ENCODE measurements at regions not wholly inside any gene's neighbourhood (a gene's known extent, or its start where the extent isn't known, plus 50 kb on each side); places are given as distances from the start of the nearest gene placed in this dataset.

DNA sequence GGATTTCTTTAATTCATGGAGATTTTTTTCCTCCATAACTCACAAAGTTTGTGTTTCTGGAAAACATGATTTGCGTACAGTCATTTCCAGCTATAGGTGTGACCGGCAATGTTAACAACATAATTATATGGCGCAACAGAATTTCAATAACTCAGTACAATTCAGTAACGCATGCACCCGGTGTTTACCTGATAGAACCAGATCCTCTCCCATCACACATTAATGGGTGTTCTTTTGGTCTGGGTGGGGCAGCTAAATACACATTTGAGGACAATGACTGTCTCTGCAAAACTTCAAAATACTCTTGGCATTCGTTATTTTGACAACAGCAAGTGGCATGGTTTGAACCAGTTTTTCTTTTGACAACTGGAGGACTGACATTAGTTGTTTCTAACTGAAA is 102.3 kb downstream of the KLF6 start:
- no peaks in the 10 kb centered on the region for H3K27me3 Mint-ChIP-seq (ENCODE audit: low read depth)
- no peak for DNase-seq (ENCODE audit: low spot score)
- no peak overlapping the region for H3K27ac Mint-ChIP-seq
- peaks cover 8% of the 10 kb centered on the region for H3K4me1 Mint-ChIP-seq (ENCODE audit: low read depth)
- H3K4me3 Mint-ChIP-seq: no peak overlapping the region
- H3K9me3 Mint-ChIP-seq: no peaks in the 10 kb centered on the region
- H3K36me3 Mint-ChIP-seq (ENCODE audit: low read depth): no peaks in the 10 kb centered on the region

DNA sequence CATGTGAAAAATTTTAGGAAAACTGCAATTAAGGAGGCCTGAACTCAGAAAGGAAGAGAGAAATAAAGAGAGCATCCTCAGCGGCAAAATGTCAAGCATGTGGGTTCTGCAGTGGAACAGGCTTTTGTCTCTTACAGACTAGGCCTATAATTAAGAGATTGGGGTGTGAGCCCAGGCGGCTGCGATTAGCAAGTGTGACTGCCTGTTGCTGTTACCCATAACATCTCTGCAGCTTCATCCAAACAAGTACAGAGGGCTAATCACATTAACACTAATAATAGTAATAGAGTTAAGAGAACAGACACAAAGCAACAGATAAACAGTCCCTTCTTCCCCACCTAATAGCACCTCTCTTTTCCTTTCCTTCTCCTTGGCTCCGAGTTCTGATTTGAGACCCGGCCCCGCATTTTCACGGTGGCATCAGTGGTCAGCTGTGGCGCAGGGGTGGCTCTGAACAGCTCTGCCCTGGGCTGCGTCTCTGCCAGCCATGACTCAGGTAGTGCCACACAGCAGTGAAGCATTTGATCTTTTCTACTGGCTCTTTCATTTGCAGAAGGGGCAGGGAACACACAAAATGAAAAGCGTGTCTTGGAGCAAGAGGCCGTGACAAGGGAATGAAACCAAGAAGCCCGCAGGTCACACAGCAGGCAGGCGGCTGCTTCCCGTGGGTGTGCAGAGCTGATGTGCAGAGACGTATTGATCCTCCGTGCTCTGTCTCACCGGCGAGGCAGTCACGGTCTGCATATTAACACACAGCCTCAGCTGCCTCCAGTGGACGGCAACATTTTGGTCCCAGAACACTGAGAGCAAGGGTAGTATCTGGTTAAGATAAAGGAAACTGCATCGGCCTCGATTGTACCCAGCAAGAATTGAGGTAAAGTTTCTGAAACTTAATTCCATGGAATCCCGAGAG is 103.1 kb downstream of the KLF6 start:
- H3K27me3 Mint-ChIP-seq (ENCODE audit: low read depth): no peaks in the 10 kb centered on the region
- no peaks in the 10 kb centered on the region for H3K9me3 Mint-ChIP-seq
- H3K4me3 Mint-ChIP-seq: no peak overlapping the region
- no peak overlapping the region for H3K27ac Mint-ChIP-seq
- DNase-seq (ENCODE audit: low spot score): no peak
- H3K36me3 Mint-ChIP-seq (ENCODE audit: low read depth): no peaks in the 10 kb centered on the region
- peaks cover 8% of the 10 kb centered on the region for H3K4me1 Mint-ChIP-seq (ENCODE audit: low read depth)

DNA sequence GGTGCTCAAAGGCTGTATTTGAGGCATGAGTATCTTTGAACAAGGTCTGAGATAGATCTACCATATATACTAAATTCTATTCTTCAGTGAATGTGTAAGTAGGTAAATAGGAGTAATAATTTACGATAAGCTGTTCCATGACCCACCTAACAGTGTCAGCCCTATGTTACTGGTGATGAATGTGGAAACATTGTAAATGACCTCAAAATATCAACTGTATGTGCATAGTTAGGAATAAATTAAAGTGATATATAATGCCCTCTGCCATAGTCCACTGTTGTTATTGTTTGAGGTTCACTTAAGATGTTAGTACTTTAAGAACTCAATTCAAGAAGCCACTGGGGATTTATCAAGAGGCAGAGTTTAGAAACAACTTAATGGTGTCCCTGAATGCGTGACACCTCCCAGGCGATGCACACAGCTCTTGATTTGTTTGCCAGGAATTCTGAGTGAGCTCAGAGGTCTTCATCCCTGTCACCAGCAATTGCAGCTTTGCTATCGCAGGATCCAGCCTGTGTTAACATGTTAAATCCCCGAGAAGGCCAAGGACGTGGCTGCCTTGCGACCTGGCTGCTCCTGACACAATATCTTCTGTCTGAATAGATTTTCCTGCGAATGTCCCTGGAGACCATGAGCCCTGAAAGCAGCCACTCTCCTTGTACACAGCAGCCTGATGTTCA is 104.9 kb downstream of the KLF6 start:
- Mint-ChIP-seq H3K27me3 (ENCODE audit: low read depth) (peaks cover 2% of the 10 kb centered on the region), H3K36me3 (ENCODE audit: low read depth) (no peaks in the 10 kb centered on the region), H3K27ac (no peak overlapping the region), H3K9me3 (no peaks in the 10 kb centered on the region), H3K4me3 (no peak overlapping the region), H3K4me1 (ENCODE audit: low read depth) (peaks cover 8% of the 10 kb centered on the region)
- DNase-seq (ENCODE audit: low spot score): no peak

DNA sequence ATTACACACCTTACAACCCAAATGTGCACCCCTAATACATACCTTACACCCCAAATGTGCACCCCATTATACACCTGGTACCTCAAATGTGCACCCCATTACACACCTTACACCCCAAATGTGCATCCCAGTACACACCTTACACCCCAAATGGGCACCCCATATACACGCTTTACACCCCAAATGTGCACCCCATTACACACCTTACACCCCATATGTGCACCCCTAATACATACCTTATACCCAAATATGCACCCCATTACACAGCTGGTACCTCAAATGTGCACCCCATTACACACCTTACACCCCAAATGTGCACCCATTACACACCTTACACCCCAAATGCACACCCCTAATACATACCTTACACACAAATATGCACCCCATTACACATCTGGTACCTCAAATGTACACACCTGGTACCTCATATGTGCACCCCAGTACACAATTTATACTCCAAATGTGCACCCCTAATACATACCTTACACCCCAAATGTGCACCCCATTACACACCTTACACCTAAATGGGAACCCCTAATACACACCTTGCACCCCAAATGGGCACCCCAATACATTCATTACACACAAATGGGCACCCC is 106.3 kb downstream of the KLF6 start:
- no peak overlapping the region for H3K27ac Mint-ChIP-seq
- H3K27me3 Mint-ChIP-seq (ENCODE audit: low read depth): peaks cover 5% of the 10 kb centered on the region
- H3K4me1 Mint-ChIP-seq (ENCODE audit: low read depth): peaks cover 5% of the 10 kb centered on the region
- no peak overlapping the region for H3K4me3 Mint-ChIP-seq
- H3K36me3 Mint-ChIP-seq (ENCODE audit: low read depth): no peaks in the 10 kb centered on the region
- no peak for DNase-seq (ENCODE audit: low spot score)
- no peaks in the 10 kb centered on the region for H3K9me3 Mint-ChIP-seq

DNA sequence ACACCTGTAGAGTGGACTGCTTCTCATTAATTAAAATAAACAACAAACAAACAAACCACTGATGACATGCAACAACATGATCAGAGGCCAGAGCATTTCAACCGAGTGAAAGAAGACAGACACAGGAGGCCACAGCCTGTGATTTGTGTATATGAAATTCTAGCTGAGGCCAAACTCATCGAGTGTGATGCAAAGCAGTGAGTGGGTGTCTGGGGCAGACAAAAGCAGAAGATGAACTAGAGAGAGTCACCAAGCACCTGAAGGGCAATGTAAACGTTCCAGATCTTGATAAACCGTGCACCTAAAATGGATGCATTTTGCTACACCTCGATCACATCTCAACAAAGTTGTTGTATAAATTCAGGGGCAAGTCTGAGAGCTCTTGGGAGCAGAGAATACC is 108.4 kb downstream of the KLF6 start:
- Mint-ChIP-seq H3K4me1 (ENCODE audit: low read depth) (no peaks in the 10 kb centered on the region), H3K4me3 (no peak overlapping the region), H3K27me3 (ENCODE audit: low read depth) (peaks cover 5% of the 10 kb centered on the region), H3K9me3 (no peaks in the 10 kb centered on the region), H3K36me3 (ENCODE audit: low read depth) (no peaks in the 10 kb centered on the region), H3K27ac (no peak overlapping the region)
- no peak for DNase-seq (ENCODE audit: low spot score)

DNA sequence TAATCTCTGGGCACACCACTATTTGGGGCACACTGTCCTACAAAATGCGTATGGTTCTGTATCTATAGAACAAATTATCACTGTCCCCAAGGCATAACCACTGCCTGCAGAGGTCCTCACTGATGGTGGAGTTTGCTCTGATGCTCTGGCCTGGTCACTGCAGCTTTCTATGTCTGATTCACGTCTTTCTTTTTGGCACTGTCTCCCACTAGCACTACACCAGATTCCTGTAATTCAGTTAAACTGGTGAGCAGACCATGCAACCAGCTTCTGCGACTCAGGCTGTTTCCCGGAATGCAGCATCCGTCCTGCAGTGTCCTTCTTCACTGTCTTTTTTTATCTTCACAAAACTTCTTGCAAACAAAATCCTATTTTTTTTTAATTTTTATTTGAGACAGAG is 112.8 kb downstream of the KLF6 start:
- peaks cover 14% of the 10 kb centered on the region for H3K27me3 Mint-ChIP-seq (ENCODE audit: low read depth)
- no peak for DNase-seq (ENCODE audit: low spot score)
- no peaks in the 10 kb centered on the region for H3K9me3 Mint-ChIP-seq
- no peak overlapping the region for H3K27ac Mint-ChIP-seq
- H3K36me3 Mint-ChIP-seq (ENCODE audit: low read depth): peaks cover 3% of the 10 kb centered on the region
- peaks cover 24% of the 10 kb centered on the region for H3K4me1 Mint-ChIP-seq (ENCODE audit: low read depth)
- no peak overlapping the region for H3K4me3 Mint-ChIP-seq

DNA sequence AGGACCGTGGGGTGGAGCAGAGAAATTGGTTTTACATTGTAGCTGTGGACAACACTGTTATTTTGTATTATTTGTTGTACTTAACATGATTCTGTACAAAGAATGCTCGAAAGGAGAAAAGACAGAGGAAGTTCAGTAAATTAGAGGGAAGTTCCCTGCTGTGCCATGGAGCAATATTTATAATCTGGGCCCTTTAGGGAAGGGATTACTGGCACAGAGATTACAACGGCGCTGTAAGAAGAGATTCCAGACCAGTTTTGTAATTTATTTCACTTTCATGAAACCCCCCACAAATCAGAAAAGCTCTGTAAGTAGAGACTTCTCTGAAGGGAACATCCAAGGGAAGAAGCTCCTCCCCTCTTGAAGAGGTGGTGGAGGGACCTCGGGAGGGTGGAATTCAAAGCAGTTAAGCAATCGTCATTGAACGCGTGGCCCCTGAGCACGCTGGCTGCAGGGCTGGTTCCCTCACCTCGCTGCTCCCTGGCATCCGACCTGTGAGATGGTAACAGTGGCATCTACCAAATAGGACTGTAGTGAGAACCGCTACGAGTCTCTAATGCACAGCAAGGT is 113.5 kb downstream of the KLF6 start:
- Mint-ChIP-seq H3K27me3 (ENCODE audit: low read depth) (peaks cover 19% of the 10 kb centered on the region), H3K27ac (no peak overlapping the region), H3K4me3 (no peak overlapping the region), H3K9me3 (no peaks in the 10 kb centered on the region), H3K4me1 (ENCODE audit: low read depth) (peaks cover 30% of the 10 kb centered on the region), H3K36me3 (ENCODE audit: low read depth) (peaks cover 3% of the 10 kb centered on the region)
- DNase-seq (ENCODE audit: low spot score): no peak

DNA sequence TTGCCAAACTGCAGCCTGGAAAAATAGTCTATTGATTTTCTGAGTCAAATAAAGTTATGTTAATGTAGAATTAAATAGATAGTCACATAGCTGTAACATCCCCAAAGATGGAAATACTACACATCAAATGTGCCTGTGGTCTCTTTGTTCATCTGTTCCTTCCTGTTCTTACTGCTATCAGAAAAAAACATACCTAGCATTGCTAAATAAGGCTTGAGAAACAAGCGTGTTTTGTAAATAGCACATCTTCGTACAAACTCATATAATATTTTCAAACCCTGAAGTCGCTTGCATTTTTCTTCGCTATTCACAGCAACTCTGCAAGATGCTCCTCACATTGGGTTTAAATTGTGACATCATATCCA is 116.1 kb downstream of the KLF6 start:
- peaks cover 32% of the 10 kb centered on the region for H3K4me1 Mint-ChIP-seq (ENCODE audit: low read depth)
- H3K36me3 Mint-ChIP-seq (ENCODE audit: low read depth): peaks cover 3% of the 10 kb centered on the region
- H3K4me3 Mint-ChIP-seq: peak overlapping the region; percentile 84
- DNase-seq (ENCODE audit: low spot score): no peak
- peaks cover 14% of the 10 kb centered on the region for H3K27me3 Mint-ChIP-seq (ENCODE audit: low read depth)
- peak overlapping the region; percentile 82 for H3K27ac Mint-ChIP-seq
- H3K9me3 Mint-ChIP-seq: no peaks in the 10 kb centered on the region

DNA sequence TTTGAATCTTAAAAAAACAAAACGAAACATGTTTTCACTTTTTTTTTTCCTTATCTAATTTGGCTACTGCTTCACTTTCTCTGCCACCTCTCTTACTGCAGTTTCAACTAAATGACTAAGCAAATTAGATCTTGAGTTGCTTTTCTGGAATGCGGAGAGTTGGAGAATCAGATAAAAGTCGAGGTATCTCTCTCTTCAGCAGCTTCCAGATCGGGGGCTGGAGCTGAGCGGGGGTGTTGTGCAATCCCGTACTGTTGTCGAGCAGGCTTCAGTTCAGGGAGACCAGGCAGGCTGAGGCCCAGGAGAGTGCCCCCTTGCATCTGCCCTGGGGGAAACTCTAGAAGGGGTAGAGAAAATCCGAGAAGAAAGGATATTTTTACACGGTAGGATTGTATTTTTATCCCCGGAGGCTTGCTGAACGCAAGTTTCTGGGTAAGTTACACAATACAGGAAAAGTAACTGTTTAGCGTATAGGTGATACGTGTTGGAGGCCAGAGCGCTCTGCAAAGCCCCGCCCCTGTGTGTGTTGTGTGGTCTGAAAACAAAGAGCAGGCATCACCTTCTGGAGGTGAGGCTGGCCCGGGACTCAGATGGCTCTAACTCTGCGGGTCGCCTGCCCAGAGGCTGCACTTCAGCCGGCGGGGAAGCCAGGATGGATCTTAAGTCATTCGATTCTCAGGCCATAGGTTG is 116.6 kb downstream of the KLF6 start:
- peak overlapping the region; percentile 84 for H3K4me3 Mint-ChIP-seq
- DNase-seq (ENCODE audit: low spot score): peak; percentile 27
- peaks cover 32% of the 10 kb centered on the region for H3K4me1 Mint-ChIP-seq (ENCODE audit: low read depth)
- H3K27ac Mint-ChIP-seq: peak overlapping the region; percentile 82
- peaks cover 3% of the 10 kb centered on the region for H3K36me3 Mint-ChIP-seq (ENCODE audit: low read depth)
- H3K9me3 Mint-ChIP-seq: no peaks in the 10 kb centered on the region
- peaks cover 14% of the 10 kb centered on the region for H3K27me3 Mint-ChIP-seq (ENCODE audit: low read depth)

DNA sequence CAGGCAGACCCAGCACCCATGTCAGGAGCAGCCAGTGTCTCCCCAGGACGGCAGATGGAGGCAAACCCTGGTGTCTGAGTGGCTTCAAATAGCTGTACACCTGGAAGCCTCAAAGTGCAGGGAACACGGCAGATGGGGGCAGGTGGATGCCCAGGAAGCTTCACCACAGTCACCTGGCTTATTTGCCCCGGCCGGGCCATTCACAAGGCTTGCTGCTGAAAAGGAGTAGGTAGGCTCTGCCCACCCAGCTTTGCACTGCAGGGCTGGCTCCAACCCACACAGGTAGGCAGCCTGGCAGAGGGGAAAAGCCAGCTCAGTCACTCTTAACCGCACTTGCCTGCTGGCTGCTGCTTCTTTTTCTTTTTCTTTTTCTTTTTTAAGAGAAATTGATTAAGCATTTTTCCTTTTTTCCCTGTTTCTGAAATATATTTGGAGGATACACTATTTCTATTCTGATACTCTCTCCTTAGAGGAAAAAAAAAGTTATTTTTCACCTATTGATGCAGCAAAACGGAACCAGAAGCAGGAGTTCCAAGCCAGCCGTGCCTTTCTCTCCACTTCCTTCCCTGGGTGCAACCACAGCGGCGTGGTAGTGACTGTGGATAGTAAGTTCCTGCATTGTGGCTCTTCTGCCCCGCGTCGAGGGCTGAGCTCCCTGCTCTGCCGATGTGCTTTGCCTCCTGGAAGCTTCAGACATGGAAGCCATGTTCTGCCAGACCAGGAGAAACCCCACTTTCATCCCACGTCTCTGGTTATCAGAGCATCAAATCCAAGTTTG is 118.3 kb downstream of the KLF6 start:
- H3K27ac Mint-ChIP-seq: no peak overlapping the region
- H3K36me3 Mint-ChIP-seq (ENCODE audit: low read depth): peaks cover 3% of the 10 kb centered on the region
- peaks cover 32% of the 10 kb centered on the region for H3K4me1 Mint-ChIP-seq (ENCODE audit: low read depth)
- peak overlapping the region; percentile 76 for H3K4me3 Mint-ChIP-seq
- H3K27me3 Mint-ChIP-seq (ENCODE audit: low read depth): peaks cover 18% of the 10 kb centered on the region
- DNase-seq (ENCODE audit: low spot score): no peak
- H3K9me3 Mint-ChIP-seq: no peaks in the 10 kb centered on the region

DNA sequence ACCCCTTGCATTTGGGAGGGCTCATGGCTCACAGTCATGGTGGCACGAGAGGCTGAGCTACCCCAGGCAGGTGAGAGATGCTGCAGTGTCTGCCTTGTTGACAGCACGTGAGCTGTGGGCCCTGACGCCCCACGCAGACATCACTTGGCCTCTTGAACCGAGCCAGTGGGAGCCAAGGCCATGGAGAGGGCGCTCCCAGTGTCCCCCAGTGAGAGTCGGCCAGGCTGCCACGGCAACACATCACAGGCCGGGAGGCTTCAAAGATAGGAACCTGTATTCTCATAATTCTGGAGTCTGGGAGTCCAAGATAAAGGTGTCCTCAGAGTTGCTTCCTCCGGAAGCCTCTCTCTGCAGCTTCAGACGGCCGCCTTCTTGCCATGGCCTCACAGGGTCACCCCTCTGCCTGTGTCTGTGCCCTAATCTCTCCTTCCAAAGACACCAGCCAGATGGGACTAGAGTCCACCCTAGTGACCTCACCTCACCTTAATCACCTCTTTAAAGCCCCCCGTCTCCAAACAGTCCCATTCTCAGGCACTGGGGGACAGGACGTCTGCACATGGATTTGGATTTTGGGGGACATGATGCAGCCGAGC is 119.6 kb downstream of the KLF6 start:
- peaks cover 18% of the 10 kb centered on the region for H3K27me3 Mint-ChIP-seq (ENCODE audit: low read depth)
- H3K9me3 Mint-ChIP-seq: no peaks in the 10 kb centered on the region
- H3K4me1 Mint-ChIP-seq (ENCODE audit: low read depth): peaks cover 32% of the 10 kb centered on the region
- no peak overlapping the region for H3K27ac Mint-ChIP-seq
- no peak for DNase-seq (ENCODE audit: low spot score)
- no peak overlapping the region for H3K4me3 Mint-ChIP-seq
- H3K36me3 Mint-ChIP-seq (ENCODE audit: low read depth): peaks cover 3% of the 10 kb centered on the region

DNA sequence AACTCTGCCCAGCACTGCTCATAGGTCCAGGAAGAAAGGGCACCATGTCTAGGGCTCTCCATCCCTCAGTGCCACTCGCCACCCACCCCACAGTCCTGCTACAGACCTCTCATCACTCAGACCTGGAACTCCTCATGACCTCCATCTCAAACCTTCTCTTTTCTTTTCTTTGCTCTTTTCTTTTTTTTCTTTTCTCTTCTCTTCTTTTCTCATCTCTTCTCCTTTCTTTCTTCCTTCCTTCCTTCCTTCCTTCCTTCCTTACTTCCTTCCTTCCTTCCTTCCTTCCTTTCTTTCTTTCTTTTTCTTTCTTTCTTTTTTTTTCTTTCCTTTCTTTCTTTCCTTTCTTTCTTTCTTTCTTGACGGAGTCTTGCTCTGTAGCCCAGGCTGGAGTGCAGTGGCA is 122.2 kb downstream of the KLF6 start:
- H3K9me3 Mint-ChIP-seq: no peaks in the 10 kb centered on the region

DNA sequence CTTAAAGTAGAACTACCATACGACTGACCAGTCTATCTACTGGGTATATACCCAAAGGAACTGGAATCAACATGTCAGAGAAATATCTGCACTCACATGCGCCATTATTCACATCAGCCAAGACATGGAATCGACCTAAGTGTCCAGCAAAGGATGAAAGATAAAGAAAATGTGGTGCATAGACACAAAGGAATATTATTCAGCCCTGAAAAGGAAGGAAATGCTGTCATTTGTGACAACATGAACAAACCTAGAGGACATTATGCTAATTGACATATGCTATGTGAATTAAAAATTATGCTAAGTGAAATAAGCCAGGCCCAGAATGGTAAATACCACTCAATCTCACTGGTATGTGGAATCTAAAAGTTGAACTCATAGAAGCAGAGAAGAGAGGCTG is 123.7 kb downstream of the KLF6 start:
- Mint-ChIP-seq H3K9me3 (no peaks in the 10 kb centered on the region), H3K4me3 (no peak overlapping the region), H3K27me3 (ENCODE audit: low read depth) (peaks cover 8% of the 10 kb centered on the region), H3K27ac (no peak overlapping the region), H3K36me3 (ENCODE audit: low read depth) (no peaks in the 10 kb centered on the region), H3K4me1 (ENCODE audit: low read depth) (no peaks in the 10 kb centered on the region)
- no peak for DNase-seq (ENCODE audit: low spot score)

More for the DNA sequence above, 122.2 kb downstream of the KLF6 start:
- H3K4me1 Mint-ChIP-seq (ENCODE audit: low read depth): peaks cover 12% of the 10 kb centered on the region
- H3K36me3 Mint-ChIP-seq (ENCODE audit: low read depth): no peaks in the 10 kb centered on the region
- H3K27me3 Mint-ChIP-seq (ENCODE audit: low read depth): peaks cover 9% of the 10 kb centered on the region
- H3K4me3 Mint-ChIP-seq: no peak overlapping the region
- H3K27ac Mint-ChIP-seq: no peak overlapping the region
- no peak for DNase-seq (ENCODE audit: low spot score)
